GM19467 (cell line): ENCODE measurements at regions not wholly inside any gene's neighbourhood (a gene's known extent, or its start where the extent isn't known, plus 50 kb on each side); places are given as distances from the start of the nearest gene placed in this dataset.
"Not testable (repeated sequence)": the region's sequence is repeated elsewhere in the genome, so short reads cannot be mapped to it uniquely, and the experiment has no call there.

Experiments used
- ATAC-seq: cut with Tn5 transposase; IDR thresholded peaks from one replicate; pipeline ENCODE4 v1.9.1; 2021; ENCODE audit warnings: mild to moderate bottlenecking, moderate library complexity; ENCODE audit not compliant: unreplicated experiment

DNA sequence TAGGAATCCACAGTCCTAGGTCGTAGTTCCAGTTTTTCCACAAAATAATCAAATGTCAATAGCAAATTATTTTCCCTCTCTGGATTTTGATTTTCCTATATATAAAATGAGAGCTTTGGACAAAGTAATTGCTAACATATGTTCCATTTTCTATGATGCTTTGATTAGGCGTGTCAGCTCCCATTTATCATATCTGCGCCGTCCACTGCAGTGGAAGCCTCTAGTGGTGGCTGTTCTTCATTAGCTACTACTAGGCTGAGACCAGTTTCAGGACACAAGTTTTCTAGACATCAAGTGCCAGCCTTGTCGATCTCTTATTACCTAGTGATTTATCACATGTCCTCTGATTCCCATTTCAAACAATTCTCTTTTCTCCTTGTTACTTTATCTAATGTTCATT is 271.5 kb downstream of the TUSC7 start:
- no peak for ATAC-seq

DNA sequence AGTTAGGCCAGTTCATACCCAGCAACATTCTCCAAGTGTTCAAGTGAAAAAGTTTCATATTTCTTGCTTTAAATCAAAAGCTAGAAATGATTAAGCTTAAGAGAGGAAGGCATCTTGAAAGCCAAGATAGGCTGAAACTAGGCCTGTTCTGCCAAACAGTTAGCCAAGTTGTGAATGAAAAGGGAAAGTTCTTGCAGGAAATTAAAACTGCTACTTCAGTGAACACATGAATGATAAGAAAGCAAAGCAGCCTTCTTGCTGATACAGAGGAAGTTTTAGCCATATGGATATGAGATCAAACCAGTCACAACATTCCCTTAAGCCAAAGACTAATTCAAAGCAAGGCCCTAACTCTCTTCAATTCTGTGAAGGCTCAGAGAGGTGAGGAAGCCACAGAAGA is 274.7 kb downstream of the TUSC7 start:
- ATAC-seq: no peak

DNA sequence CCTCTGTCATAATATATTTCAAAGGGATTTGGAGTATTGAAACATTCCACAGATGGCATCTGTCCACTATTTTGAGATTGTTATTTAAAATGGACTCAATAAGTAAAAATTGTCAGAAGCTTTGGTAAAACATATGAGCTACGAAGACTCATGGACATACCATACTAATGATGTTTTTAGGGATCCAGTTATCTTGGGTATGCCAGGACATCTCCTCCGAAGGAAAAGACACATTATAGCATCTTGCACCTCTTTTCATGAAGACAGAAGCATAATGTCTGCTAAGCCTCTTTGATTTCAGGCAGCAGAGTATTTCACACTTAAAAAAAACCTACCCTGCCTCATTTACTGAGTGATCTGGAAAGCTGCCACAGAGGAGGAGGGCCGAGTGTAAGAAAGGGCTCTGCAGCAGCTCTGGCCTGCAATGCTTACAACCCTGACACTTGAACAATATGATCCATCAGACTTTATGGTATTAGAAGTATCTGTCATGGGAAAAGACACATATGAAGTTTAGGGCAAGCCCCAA is 284.8 kb downstream of the TUSC7 start:
- ATAC-seq: no peak

DNA sequence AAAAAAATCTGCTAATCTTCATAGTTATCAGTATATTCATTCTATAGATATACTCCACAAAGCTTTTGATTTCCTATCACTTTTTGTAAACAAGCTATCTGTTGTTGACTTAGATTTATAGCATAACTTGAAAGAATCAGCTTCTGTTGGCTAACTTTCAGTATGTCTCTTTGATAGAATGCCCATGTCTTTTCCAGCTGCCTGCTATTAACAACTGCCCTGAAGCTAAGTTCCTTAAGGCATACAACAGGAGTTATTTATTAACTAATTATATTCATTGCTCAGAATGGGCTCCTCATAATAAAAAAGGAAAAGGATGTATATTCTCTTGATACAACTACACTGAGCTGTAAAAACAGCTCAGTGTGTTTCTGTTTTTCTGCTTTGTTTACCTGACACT is 293.9 kb downstream of the TUSC7 start:
- no peak for ATAC-seq

DNA sequence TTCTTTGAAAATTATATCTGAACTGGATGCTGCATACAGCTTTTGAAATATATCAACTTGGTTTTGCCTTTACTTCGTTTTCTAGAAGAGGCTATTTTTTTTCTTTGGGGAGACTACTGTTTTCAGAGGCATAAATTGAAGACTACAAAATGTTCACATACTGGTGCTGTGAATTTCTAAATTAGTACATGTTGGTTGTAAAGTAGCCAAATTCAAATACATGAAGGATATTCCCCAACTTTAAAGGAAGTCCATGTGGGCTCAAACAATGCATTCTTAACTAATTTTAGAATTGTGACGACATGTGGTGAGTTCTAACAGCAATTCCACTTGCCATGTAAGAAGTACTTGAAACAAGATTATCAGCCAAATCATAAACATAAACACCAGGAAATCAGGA is 295.7 kb downstream of the TUSC7 start:
- no peak for ATAC-seq

DNA sequence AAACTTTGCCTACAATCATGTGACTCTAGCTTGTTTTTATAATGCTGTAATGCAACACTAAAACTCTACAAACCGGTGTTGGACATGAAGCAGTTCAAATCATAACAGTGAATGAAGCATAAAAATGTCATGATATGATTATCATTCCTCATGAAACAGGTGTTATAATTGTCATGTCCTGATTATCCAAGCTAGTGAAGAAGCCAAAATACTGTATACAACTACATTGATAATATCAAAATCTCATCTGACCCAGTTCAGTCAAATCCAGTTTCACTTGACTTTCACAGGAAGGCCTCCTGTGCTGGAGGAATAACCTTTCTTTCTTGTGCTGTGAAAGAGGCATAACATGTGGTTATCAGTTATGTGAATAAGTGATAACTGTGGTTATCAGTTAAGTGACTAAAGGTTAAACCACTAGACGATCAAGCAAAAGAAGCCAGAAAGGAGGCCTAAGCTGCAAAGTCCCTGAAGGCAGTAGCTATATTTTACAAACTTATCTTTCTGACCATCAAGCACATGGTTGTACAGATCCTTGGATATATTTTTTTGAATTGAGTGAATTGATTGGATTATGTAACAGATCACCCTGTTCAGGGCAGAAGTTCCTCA is 296.4 kb downstream of the TUSC7 start:
- ATAC-seq: no peak

DNA sequence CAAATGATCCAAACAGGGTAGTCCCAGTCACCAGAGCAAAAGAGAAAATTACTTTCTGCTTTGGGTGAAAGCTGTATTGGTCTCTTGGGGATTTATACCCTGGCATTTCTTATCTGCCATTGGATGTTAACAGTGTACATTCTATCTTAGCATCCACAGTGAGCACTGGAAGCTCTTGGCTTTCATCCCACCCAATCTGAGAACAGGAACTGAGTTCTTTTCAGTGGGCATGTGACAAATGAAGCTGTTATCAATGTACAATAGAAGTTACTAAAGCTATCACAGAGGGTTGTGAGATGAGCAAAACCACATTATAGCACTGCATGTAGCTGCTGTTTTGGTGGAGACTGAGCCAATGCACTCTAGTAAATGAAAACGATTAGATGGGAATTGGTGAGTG is 300.7 kb downstream of the TUSC7 start:
- no peak for ATAC-seq

DNA sequence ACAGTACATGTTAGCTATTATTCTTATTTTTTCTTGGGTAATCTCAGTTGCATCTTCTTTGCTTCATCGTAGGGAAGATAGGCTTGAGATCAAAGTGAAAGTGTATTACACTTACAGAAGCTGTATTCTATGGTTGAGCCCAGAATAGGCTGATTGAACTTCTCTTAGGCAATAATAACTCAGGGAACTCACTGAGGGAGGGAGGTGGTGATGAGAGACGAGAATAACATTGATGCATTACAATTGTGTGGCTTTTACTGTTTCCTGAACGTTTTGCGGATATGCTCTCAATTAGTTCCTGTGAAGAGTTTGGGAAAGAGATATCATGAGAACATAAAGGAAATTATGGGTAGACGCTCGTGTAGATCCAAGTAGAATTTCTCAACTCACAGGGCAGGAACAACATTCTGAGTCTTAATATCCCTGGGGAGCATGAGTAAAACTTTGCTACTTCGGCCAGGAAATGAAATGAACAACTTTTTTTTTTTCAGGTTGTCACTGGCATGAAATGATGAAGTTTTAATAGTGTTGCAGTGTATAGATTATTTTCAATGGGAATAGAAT is 302.2 kb downstream of the TUSC7 start:
- ATAC-seq: no peak

DNA sequence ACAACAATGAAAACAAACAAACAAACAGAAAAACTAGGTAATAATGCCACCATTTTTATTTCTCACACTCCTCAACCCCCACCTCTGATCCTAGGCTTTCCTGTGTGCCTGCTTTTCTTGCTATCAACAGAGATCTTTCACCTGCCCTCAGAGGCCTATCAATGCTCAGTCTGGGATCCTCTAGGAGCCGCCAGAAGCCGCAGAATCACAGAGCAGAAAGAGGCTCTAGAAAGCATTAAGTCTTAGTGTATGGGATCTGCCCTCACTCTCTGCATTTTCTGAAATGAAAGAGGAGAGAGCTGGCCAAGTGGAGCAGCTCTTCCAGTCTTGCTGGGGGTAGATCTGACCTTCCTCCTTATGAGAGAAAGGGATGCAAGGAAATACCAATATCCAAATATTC is 306.8 kb downstream of the TUSC7 start:
- ATAC-seq: no peak

DNA sequence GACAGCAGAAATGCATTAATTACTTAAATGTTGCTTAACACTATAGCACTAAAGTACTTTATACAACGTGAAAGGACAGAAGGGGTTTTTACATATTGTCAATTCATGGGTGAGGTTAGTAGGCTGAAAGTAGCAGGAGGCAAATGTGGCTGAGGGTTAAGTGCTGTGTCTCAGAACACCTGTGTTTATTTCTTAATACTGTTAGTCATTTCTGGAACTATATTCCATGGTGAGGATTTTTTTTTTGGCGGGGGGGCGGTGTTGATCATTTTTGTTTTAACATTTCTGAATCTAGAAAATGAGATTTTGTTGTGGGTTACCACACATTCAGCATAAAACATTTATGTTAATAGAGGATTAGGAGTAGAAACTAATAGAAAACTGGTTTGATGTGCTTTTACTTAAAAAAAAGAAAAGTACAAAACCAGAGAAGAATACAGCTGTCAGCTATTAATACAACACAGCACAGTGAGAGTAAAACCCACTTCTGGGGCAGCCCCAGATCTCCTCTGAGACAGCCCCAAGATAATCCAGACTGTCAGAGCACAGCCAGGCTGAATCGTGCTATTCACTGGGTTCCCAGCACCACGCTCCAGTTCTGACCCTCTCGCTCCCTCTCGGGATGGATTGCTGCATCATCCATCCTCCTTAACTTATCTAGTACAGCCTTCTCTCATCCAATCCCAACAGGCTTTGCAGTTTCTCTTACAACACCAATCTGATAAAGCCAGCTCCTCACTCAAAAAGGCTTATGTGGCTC is 307.7 kb downstream of the TUSC7 start:
- ATAC-seq: peak; percentile 53

DNA sequence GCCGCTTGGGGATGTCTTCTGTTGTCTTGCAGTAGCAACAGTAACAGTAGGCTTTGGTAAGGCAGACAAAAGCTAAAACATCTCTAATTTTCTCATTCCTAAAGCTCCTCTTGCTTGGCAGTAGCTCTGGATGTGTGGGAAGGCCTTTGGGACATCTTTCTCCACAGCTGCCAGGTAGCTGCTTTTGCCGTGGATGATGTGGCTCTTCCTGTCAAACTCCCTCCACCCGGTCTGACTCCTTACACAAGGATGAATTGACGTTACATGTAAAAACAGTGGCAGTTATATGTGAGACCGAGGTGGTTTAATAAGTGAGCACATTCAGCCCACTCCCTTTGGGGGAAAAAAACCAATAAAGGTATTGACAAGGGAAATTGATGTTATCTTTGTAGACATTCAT is 309.1 kb downstream of the TUSC7 start:
- ATAC-seq: no peak

DNA sequence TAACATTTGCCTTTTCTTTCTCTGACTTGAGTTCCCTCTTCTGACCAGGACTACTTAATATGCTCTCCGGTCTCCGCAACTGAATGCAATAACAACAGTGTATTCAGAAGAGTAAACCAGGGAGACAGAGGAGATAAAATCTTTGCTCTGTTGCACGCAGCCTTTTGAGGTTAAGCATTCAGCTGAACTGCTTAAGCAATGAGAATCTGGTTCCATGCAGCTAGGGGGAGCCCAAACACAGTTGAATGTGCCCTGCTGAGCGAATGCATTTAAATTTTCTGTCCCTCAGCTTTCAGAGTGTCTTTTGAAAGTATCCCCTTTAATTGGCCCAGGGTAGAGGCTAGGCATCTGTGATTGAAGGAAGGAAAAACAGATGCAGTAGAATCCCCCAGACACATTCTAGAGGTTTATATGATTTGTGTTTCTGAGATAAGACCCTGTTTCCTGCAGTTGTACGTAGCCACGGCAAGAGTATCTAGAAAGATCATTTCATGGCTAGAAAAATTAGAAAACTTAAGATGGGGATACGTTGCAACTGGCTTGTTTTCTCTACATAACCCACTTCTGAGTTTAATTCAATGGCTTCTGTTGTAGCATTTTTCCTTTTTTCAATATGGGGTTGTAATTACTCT is 309.6 kb downstream of the TUSC7 start:
- peak; percentile 73 for ATAC-seq

DNA sequence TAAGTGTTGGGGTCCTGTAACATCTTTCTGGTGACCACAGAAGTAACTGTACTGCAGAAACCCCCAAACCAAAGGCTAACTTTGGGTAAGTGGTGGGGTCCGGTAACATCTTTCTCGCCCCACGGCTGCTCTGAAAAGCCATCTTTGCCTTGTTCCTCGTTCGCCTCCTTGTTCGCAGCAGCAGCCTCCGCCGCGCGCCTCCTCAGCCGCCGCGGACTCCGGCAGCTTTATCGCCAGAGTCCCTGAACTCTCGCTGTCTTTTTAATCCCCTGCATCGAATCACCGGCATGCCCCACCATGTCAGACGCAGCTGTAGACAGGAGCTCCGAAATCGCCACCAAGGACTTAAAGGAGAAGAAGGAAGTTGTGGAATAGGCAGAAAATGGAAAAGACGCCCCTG is 316.8 kb downstream of the TUSC7 start:
- ATAC-seq: no peak

DNA sequence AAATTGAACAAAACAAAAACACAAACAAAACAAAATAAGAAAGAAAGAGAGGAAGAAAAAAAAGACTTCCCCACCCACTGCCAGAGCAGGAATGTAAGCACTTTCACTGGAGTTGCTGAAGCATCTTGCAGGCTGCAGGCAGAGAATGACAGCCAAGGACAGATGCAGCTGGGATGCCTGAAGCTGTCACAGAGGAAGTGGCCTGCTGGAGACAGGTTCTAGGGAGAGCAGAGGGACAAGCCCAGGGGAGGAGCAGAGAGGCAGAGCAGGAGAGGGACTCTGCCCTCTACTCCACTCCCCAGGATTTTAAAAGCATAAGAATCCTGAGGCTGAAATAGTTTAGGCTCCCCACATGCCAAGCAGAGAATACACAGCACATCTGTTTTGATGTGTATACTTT is 326.2 kb downstream of the TUSC7 start:
- ATAC-seq: no peak

DNA sequence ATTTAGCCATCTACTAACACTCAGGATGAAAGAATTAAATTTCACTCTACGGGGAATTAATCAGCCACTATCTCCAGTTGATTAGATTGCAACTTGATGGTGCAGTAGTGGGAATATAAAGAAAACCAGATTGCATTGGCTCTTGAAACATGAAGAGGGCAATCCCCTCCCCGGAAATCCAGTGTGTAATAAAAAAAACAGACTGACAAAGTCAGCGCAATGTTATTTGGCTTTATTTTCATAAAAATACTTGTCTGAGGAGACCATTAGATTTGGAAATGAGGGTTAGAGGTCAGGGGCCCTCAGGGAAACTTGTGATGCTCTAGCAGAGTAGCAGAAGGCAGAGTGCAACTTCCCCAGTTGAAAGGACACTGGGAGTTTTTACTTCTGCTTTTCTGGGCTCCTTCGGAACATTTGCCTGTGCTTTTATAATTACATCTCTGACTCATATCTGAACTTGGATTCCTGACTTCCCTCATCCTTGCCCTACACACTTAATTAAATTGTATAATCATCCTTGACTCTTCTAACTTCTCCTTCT is 326.8 kb downstream of the TUSC7 start:
- no peak for ATAC-seq

DNA sequence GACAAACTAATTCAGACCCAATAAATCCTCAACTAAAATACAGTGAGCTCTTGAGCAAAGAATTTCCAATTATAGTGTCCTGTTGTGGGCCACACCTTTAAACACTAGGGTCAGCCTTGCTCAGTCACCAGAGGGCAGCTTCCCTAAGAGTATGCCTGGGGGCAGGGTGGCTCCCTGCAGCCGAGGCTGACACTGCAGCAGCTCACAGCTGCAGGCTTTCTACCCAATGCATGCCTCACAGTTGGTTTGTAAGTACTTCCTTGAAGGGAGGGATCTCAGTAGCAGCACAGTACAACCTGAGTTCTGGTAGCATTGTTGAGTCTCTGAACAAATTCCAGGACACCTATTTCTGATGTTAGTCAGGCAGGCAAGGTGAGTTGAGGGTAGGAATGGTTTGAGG is 335.6 kb downstream of the TUSC7 start:
- no peak for ATAC-seq

DNA sequence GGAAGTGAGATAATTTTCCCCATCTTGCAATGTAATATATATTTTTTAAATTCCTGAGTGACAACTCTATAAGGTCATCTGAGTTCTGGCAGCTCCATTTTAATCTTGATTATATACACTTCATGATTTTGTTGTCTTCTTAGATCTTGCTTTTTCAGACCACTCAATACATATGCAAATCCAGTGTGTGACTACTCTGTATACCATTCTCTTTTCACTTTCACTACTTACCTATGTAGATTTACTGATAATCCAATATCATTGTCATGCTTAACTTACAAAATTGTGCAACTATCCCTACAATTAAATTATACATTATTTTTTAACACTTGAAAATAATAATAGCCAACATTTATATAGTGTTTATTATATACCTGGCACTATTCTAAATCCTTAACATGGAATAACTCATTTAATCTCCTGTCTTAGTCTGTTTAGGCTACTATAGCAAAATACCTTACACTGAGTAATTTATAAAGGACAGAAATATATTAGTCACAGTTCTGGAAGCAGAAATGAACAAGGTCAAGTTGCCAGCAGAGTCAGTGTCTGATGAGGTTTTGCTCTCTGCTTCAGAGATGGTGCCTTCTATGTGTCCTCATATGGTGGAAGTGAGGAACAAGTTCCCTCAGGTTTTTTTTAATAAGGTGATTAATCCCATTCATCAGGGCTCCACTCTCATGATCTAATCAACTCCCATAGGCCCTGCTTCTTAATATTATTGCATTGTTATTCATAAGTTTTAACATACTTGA is 338.5 kb downstream of the TUSC7 start:
- no peak for ATAC-seq

DNA sequence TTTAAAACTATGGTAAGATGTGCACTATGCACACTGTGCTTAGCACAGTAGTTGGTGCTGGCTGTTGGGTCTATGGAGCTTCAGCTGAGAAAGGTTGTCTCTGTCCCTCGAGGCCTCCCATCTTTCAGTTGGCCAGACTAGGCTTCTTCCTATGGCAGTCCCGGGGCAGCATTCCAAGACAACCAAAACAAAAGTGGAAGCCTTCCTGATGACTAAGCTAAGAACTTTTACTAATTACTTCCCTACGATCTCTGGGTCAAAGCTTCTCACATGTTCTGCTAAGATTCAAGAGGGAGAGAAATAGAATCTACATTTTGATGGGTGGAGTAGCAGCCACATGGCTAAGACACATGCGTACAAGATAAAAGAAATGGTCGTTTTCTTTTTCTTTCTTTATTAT is 342.8 kb downstream of the TUSC7 start:
- ATAC-seq: no peak

DNA sequence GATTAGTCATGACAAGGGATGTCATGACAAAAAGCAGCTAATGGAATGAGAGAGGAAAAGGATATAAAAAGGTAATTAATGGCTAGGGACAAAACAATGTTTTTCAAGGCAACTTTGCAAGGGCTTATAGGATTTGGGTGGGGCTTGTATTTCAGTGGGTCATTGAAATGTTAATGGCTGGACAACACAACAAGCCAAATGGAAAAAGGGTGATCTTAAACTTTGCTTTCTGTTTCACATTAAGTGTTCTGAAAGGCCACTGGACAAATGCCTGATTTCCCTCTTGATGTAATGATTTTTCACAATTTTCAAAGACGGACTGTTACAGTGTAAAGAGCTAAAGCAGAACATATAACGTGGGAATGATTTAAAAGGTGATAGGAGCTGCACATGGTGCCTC is 345.0 kb downstream of the TUSC7 start:
- no peak for ATAC-seq

DNA sequence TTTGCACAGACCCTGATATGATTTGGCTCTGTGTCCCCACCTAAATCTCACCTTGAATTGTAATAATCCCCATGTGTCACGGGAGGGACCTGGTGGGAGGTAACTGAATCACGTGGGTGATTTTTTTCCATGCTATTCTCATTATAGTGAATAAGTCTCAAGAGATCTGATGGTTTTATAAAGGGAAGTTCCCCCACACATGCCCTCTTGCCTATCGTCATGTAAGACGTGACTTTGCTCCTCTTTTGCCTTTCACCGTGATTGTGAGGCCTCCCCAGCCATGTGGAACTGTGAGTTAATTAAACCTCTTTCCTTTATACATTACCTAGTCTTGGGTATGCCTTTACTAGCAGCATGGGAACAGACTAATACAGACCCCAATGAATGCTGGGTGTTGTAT is 347.4 kb downstream of the TUSC7 start:
- not testable (repeated sequence) for ATAC-seq
